HCT116 (cell line): ENCODE measurements at regions not wholly inside any gene's neighbourhood (a gene's known extent, or its start where the extent isn't known, plus 50 kb on each side); places are given as distances from the start of the nearest gene placed in this dataset.

Experiments
- ATAC-seq: fragments of 200-7000 bp; cut with Tn5 transposase; 2 replicates; pipeline ENCODE4 v1.9.1; 2020; ENCODE audit warnings: mild to moderate bottlenecking, moderate library complexity
- BruUV-seq: library from RNA; stranded (reverse); fragments of 400-500 nt; replicated peaks from 2 replicates; lab custom pipeline; 2021; lab: Mats Ljungman, UMichigan
- CTCF ChIA-PET: fragments of 300-600 bp; sonication (Branson Sonifier 250); formaldehyde crosslinking; loops from one replicate; lab custom pipeline; 2021; ENCODE audit warnings: antibody characterized with exemption; lab: Charles Lee
- POLR2A ChIA-PET: fragments of 300-600, 350-600 bp; sonication (Branson Sonifier 250); formaldehyde crosslinking; loops from one replicate; lab custom pipeline; 2021; ENCODE audit warnings: antibody characterized with exemption; lab: Charles Lee
- RAD21 ChIA-PET, 2 experiments: fragments of 300-600 bp; sonication (Branson Sonifier 250); formaldehyde crosslinking; loops; one replicate each; lab custom pipeline; 2023; ENCODE audit warnings: low total read pairs in 2 of 2; ENCODE audit not compliant: uncharacterized antibody in 2 of 2, unreplicated experiment in 2 of 2, low non-redundant PET in 1 of 2; lab: Charles Lee
- DNase-seq: peaks from one replicate; pipeline ENCODE4 v3.0.0-alpha.2; 2010; ENCODE audit warnings: low read depth, low spot score
- H2AFZ ChIP-seq: fragments of 200-600 bp; shearing (Covaris generic), sonication (generic); 2 replicates; pipeline ENCODE4 v1.6.1; 2017; ENCODE audit warnings: low read depth, mixed run types, mixed read lengths, antibody characterized with exemption, low read length; ENCODE audit not compliant: poor library complexity, severe bottlenecking
- H3K27ac ChIP-seq: 2 replicates; pipeline ENCODE4 v1.5.1; 2012; ENCODE audit warnings: low read depth, low read length
- H3K27me3 ChIP-seq: fragments of 200-600 bp; sonication (generic); 2 replicates; pipeline ENCODE4 v1.6.1; 2016; ENCODE audit warnings: mixed run types, low read length, mixed read lengths; ENCODE audit not compliant: insufficient read depth
- H3K36me3 ChIP-seq, 2 experiments: fragments of 200-500 bp in 1 of 2; fragments of 200-600 bp in 1 of 2; sonication (Bioruptor generic) in 1 of 2; sonication (generic) in 1 of 2; 2 replicates each; pipeline versions ENCODE4 v1.5.1 to v1.6.1; 2014 to 2016; ENCODE audit warnings: low read length in 2 of 2, inconsistent platforms in 1 of 2, mixed read lengths in 1 of 2, mixed run types in 1 of 2; ENCODE audit not compliant: insufficient read depth in 2 of 2, control insufficient read depth in 1 of 2
- H3K4me1 ChIP-seq, 2 experiments: fragments of 200-600 bp in 1 of 2; sonication (generic) in 1 of 2; 2 replicates each; pipeline versions ENCODE4 v1.5.1 to v1.6.1; 2012 to 2017; ENCODE audit warnings: low read length in 2 of 2, inconsistent platforms in 1 of 2, mild to moderate bottlenecking in 1 of 2, mixed read lengths in 1 of 2, mixed run types in 1 of 2, moderate library complexity in 1 of 2; ENCODE audit not compliant: insufficient read depth in 2 of 2, control insufficient read depth in 1 of 2
- H3K4me2 ChIP-seq: fragments of 200-600 bp; sonication (generic); 2 replicates; pipeline ENCODE4 v1.6.1; 2017; ENCODE audit warnings: mixed run types, low read length, mixed read lengths
- H3K4me3 ChIP-seq, 2 experiments: fragments of 200-600 bp in 1 of 2; sonication (generic) in 1 of 2; replicated peaks in 1 of 2; 2 replicates each; pipeline ENCODE4 v1.5.1; 2011 to 2016; ENCODE audit warnings: low read length in 2 of 2, control low read depth in 1 of 2, low read depth in 1 of 2, mild to moderate bottlenecking in 1 of 2, mixed read lengths in 1 of 2, mixed run types in 1 of 2
- H3K79me2 ChIP-seq: fragments of 200-600 bp; sonication (generic); 2 replicates; pipeline ENCODE4 v1.6.1; 2017; ENCODE audit warnings: mild to moderate bottlenecking, mixed run types, low read length, moderate library complexity, mixed read lengths; ENCODE audit not compliant: insufficient read depth
- H3K9ac ChIP-seq: fragments of 200-600 bp; sonication (generic); 2 replicates; pipeline ENCODE4 v1.6.1; 2016; ENCODE audit warnings: low read length, mixed read lengths
- H3K9me2 ChIP-seq: fragments of 200-600 bp; sonication (generic), shearing (Covaris generic); 2 replicates; pipeline ENCODE4 v1.6.1; 2017; ENCODE audit warnings: mixed run types, mild to moderate bottlenecking, moderate library complexity; ENCODE audit not compliant: insufficient read depth
- H3K9me3 ChIP-seq, 2 experiments: fragments of 200-500 bp in 1 of 2; fragments of 200-600 bp in 1 of 2; sonication (Bioruptor generic) in 1 of 2; sonication (generic) in 1 of 2; 2 replicates each; pipeline ENCODE4 v1.6.1; 2014 to 2017; ENCODE audit warnings: low read length in 2 of 2, mixed read lengths in 2 of 2, inconsistent platforms in 1 of 2, low read depth in 1 of 2, mild to moderate bottlenecking in 1 of 2, mixed run types in 1 of 2, moderate library complexity in 1 of 2; ENCODE audit not compliant: control insufficient read depth in 1 of 2, insufficient read depth in 1 of 2
- H4K20me1 ChIP-seq: fragments of 200-600 bp; sonication (generic), shearing (Covaris generic); 2 replicates; pipeline ENCODE4 v1.6.1; 2017; ENCODE audit warnings: mixed run types, mild to moderate bottlenecking, moderate library complexity; ENCODE audit not compliant: insufficient read depth
- CEBPB ChIP-seq: IDR thresholded peaks from 2 replicates; pipeline ENCODE4 v1.6.1; 2012; ENCODE audit warnings: low read depth
- POLR2A ChIP-seq: IDR thresholded peaks from 2 replicates; pipeline ENCODE4 v1.7.0; 2011; ENCODE audit warnings: borderline replicate concordance; ENCODE audit not compliant: insufficient read depth, insufficient read length; ENCODE audit errors: extremely low read depth
- POLR2AphosphoS5 ChIP-seq: IDR thresholded peaks from 2 replicates; pipeline ENCODE4 v1.6.1; 2011; ENCODE audit warnings: mild to moderate bottlenecking, low read depth, low read length, moderate library complexity
- RAD21 ChIP-seq: IDR thresholded peaks from 2 replicates; pipeline ENCODE4 v1.6.1; 2012; ENCODE audit warnings: low read depth, mild to moderate bottlenecking
- SIN3A ChIP-seq: IDR thresholded peaks from 2 replicates; pipeline ENCODE4 v1.6.1; 2012; ENCODE audit warnings: low read depth
- SRF ChIP-seq: IDR thresholded peaks from 2 replicates; pipeline ENCODE4 v1.6.1; 2012; ENCODE audit warnings: low read depth
- YY1 ChIP-seq: IDR thresholded peaks from 2 replicates; pipeline ENCODE4 v1.6.1; 2011; ENCODE audit warnings: low read length, low read depth, moderate library complexity, mild to moderate bottlenecking; ENCODE audit not compliant: insufficient replicate concordance; ENCODE audit errors: extremely low read depth
- intact Hi-C: fragments of 100-400 bp; cut with micrococcal nuclease; formaldehyde crosslinking; loops from 2 replicates; pipeline ENCODE4 v1.10.0; 2022
- TF ChIP-seq, protein P1 (sequence below), 3 experiments: fragments of 200-600 bp in 1 of 3; sonication (generic) in 1 of 3; IDR thresholded peaks in 2 of 3; conservative IDR thresholded peaks in 1 of 3; 2 replicates each; pipeline ENCODE4 v1.5.1; 2012 to 2017; ENCODE audit warnings: low read depth in 2 of 3, low read length in 2 of 3, antibody characterized with exemption in 1 of 3, borderline replicate concordance in 1 of 3, control low read depth in 1 of 3, mild to moderate bottlenecking in 1 of 3, mixed read lengths in 1 of 3, mixed run types in 1 of 3, moderate library complexity in 1 of 3; ENCODE audit not compliant: insufficient read depth in 1 of 3

DNA sequence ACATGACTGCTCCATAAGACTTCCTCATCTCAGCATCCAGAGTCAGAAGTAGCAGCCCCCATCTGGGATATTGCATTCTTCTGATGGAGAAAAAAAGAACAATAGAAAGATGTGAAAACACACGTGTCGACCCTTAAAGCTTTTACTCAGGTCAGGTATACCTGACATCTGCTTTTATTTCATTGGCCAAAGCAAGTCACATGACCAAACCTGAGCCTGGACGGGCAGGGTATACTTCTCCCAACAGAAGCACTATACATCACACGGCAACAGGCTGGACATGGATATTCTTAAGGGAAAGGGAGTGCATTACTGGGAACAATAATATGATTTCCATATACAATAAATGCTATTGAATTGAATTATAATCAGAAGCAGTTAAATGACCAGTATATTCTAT lies 243.3 kb downstream of the LMO4 start (continued):
- TF ChIP-seq YY1 = no peak

DNA sequence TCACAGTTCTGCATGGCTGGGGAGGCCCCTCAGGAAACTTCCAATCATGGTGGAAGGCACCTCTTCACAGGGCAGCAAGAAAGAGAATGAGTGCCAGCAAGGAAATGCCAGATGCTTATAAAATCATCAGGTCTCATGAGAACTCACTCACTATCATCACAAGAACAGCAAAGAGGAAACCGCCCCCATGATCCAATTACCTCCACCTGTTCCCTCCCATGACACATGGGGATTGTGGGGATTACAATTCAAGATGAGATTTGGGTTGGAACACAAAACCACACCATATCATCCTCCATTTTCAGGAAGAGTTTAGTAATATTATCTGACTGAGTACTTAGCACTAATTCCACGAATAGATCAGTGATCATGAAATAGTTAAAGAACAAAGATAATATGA lies 244.2 kb downstream of the LMO4 start:
- Histone ChIP-seq H3K4me2 (no peak overlapping the region), H3K9ac (no peak overlapping the region), H3K4me3 (no peak overlapping the region), H3K4me1 (no peaks in the 10 kb centered on the region), H3K27me3 (no peaks in the 10 kb centered on the region), H3K27ac (no peak overlapping the region), H3K9me2 (no peaks in the 10 kb centered on the region), H4K20me1 (no peaks in the 10 kb centered on the region), H3K79me2 (no peaks in the 10 kb centered on the region), H2AFZ (no peak overlapping the region), H3K36me3 (no peaks in the 10 kb centered on the region), H3K9me3 (no peaks in the 10 kb centered on the region)
- ChIA-PET POLR2A (interaction anchor here (0.7 kb wide), 1 partner anchor 65 kb away, joined by 3 read pairs; no protein-coding TSS in a partner anchor), CTCF (no interaction called here), RAD21 (no interaction called here)
- intact Hi-C loops = no loop called here
- no peak for ATAC-seq
- no TSS peak for BruUV-seq
- TF ChIP-seq POLR2A (no peak), SIN3A (no peak), RAD21 (no peak), POLR2AphosphoS5 (no peak), CEBPB (no peak), SRF (no peak)
- TF ChIP-seq, protein P1, sequence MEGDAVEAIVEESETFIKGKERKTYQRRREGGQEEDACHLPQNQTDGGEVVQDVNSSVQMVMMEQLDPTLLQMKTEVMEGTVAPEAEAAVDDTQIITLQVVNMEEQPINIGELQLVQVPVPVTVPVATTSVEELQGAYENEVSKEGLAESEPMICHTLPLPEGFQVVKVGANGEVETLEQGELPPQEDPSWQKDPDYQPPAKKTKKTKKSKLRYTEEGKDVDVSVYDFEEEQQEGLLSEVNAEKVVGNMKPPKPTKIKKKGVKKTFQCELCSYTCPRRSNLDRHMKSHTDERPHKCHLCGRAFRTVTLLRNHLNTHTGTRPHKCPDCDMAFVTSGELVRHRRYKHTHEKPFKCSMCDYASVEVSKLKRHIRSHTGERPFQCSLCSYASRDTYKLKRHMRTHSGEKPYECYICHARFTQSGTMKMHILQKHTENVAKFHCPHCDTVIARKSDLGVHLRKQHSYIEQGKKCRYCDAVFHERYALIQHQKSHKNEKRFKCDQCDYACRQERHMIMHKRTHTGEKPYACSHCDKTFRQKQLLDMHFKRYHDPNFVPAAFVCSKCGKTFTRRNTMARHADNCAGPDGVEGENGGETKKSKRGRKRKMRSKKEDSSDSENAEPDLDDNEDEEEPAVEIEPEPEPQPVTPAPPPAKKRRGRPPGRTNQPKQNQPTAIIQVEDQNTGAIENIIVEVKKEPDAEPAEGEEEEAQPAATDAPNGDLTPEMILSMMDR (IDR thresholded peaks at IDR 0.05 in 2 of 3, conservative IDR thresholded peaks at IDR 0.05 in 1 of 3; ENCODE audit: borderline replicate concordance in 1 of 3, insufficient read depth in 1 of 3, low read depth in 2 of 3, low read length in 2 of 3) = no peak
- no peak for DNase-seq
